ENCODE measurements at regions not wholly inside any gene's neighbourhood (a gene's known extent, or its start where the extent isn't known, plus 50 kb on each side); places are given as distances from the start of the nearest gene placed in this dataset.
A peak's percentile ranks its signal among the peaks of the same experiment; 100 is the strongest.

- ChIA-PET POLR2A (no interaction called here), CTCF (ENCODE audit: low intra/inter-chr PET ratio) (no interaction called here)
- Histone ChIP-seq H2AFZ (ENCODE audit: low read depth, low read length) (no peak overlapping the region), H3K27ac (ENCODE audit: extremely low read depth, low read depth, low read length) (no peak overlapping the region), H3K36me3 (ENCODE audit: control insufficient read depth, insufficient read depth, low read length) (no peaks in the 10 kb centered on the region), H3K9me3 (replicated peaks; ENCODE audit: control insufficient read depth, insufficient read depth, low read depth, low read length) (no peaks in the 10 kb centered on the region), H3K9ac (ENCODE audit: insufficient read depth in 1 of 2, low read depth in 2 of 2, low read length in 2 of 2) (no peak overlapping the region), H3K4me2 (ENCODE audit: insufficient read depth, low read length) (no peak overlapping the region), H3K4me3 (no peak overlapping the region), H3K27me3 (ENCODE audit: control insufficient read depth in 2 of 2, insufficient read depth in 2 of 2, low read length in 2 of 2) (peaks cover 0 to 14% of the 10 kb centered on the region in 2 experiments; a peak in 2 of 5 replicates), H4K20me1 (replicated peaks; ENCODE audit: control insufficient read depth, insufficient read depth, low read length) (no peaks in the 10 kb centered on the region), H3K9me1 (ENCODE audit: control insufficient read depth, insufficient read depth, low read length) (no peaks in the 10 kb centered on the region), H3K79me2 (ENCODE audit: control insufficient read depth, insufficient read depth, low read length) (no peaks in the 10 kb centered on the region), H3K4me1 (replicated peaks in 1 of 2; ENCODE audit: control insufficient read depth in 2 of 2, insufficient read depth in 2 of 2, low read length in 2 of 2) (no peaks in the 10 kb centered on the region)
- in situ Hi-C loops (cut with MboI), result no loop called here
- BruUV-seq (replicated peaks), result no TSS peak
- TF ChIP-seq KDM5B (IDR thresholded peaks at IDR 0.05; ENCODE audit: insufficient replicate concordance, low read depth, low read length) (no peak), REST (IDR thresholded peaks at IDR 0.05; ENCODE audit: borderline replicate concordance) (peak; percentile 78), REST (CRISPR knock-in tag; IDR thresholded peaks at IDR 0.05; ENCODE audit: low read depth) (no peak), BHLHE40 (IDR thresholded peaks at IDR 0.05; ENCODE audit: low read length) (peak; percentile 51)
- ATAC-seq (no peak), DNase-seq (ENCODE audit: extremely low read depth in 1 of 4, low spot score in 3 of 4) (no peak), FAIRE-seq (no peak)
- intact Hi-C loops (cut with micrococcal nuclease), result no loop called here
- WGBS (ENCODE audit: insufficient coverage, low coverage, missing lambda C conversion rate), result 0% methylated on average over 9 of the region's 9 CpGs
Observed at GRCh38 chr16:26951950-26952349, 114.8 kb upstream of the C16orf82 start.
